H1 (cell line): ENCODE measurements at regions not wholly inside any gene's neighbourhood (a gene's known extent, or its start where the extent isn't known, plus 50 kb on each side); places are given as distances from the start of the nearest gene placed in this dataset.

Source experiments
- CTCF ChIA-PET: fragments of 300-600 bp; sonication (Branson Sonifier 250); formaldehyde crosslinking; loops from one replicate; lab custom pipeline; 2021; ENCODE audit not compliant: partially characterized antibody; lab: Charles Lee
- POLR2A ChIA-PET: fragments of 300-600 bp; sonication (Branson Sonifier 250); formaldehyde crosslinking; loops from one replicate; lab custom pipeline; 2021; ENCODE audit warnings: inconsistent platforms; ENCODE audit not compliant: partially characterized antibody; lab: Charles Lee
- DNase-seq, 2 experiments: peaks; one replicate each; pipeline versions ENCODE4 v3.0.0 to v3.0.0-alpha.2; 2010 to 2022; ENCODE audit warnings: low spot score in 2 of 2, low read depth in 1 of 2, mixed read lengths in 1 of 2
- FAIRE-seq: peaks from 2 replicates; lab custom pipeline; 2011; peaks lifted over from hg19 to GRCh38; lab: Jason Lieb, UNC
- H2AFZ ChIP-seq: 2 replicates; pipeline ENCODE4 v1.8.1; 2012; ENCODE audit warnings: low read length, inconsistent platforms
- H2AK5ac ChIP-seq: 2 replicates; pipeline ENCODE4 v1.6.1; 2013; ENCODE audit warnings: low read depth, low read length
- H2BK120ac ChIP-seq: replicated peaks from 2 replicates; pipeline ENCODE3; 2013; ENCODE audit warnings: low read depth, low read length, inconsistent platforms
- H2BK12ac ChIP-seq: 2 replicates; pipeline ENCODE4 v1.6.1; 2013; ENCODE audit warnings: low read depth, low read length
- H2BK15ac ChIP-seq: 2 replicates; pipeline ENCODE4 v1.6.1; 2013; ENCODE audit warnings: low read length
- H2BK20ac ChIP-seq: 2 replicates; pipeline ENCODE4 v1.6.1; 2013; ENCODE audit warnings: low read length
- H2BK5ac ChIP-seq: 2 replicates; pipeline ENCODE4 v1.6.1; 2013; ENCODE audit warnings: low read depth, low read length
- H3K14ac ChIP-seq: 2 replicates; pipeline ENCODE4 v1.6.1; 2013; ENCODE audit warnings: inconsistent platforms; ENCODE audit not compliant: insufficient read length
- H3K18ac ChIP-seq: 2 replicates; pipeline ENCODE4 v1.6.1; 2013; ENCODE audit warnings: low read length; ENCODE audit errors: extremely low read depth
- H3K23ac ChIP-seq: 2 replicates; pipeline ENCODE4 v1.6.1; 2013; ENCODE audit warnings: inconsistent platforms; ENCODE audit not compliant: insufficient read length
- H3K23me2 ChIP-seq: 2 replicates; pipeline ENCODE4 v1.6.1; 2013; ENCODE audit warnings: low read depth, low read length
- H3K27ac ChIP-seq: 2 replicates; pipeline ENCODE4 v1.6.1; 2011; ENCODE audit warnings: low read depth, low read length, inconsistent platforms
- H3K27me3 ChIP-seq, 4 experiments: replicated peaks in 1 of 4; 1 replicate in 1 of 4; 2 replicates in 3 of 4; pipeline versions ENCODE4 v1.6.1 to v1.8.1; 2011 to 2013; ENCODE audit warnings: low read length in 3 of 4, mild to moderate bottlenecking in 3 of 4, inconsistent platforms in 2 of 4, mixed read lengths in 2 of 4, moderate library complexity in 1 of 4; ENCODE audit not compliant: control insufficient read depth in 3 of 4, insufficient read depth in 3 of 4; ENCODE audit errors: extremely low read depth in 1 of 4
- H3K36me3 ChIP-seq, 4 experiments: 2 replicates each; pipeline versions ENCODE4 v1.6.1 to v1.8.1; 2011 to 2013; ENCODE audit warnings: mild to moderate bottlenecking in 4 of 4, low read length in 3 of 4, moderate library complexity in 2 of 4, control low read depth in 1 of 4, inconsistent platforms in 1 of 4; ENCODE audit not compliant: insufficient read depth in 4 of 4, control insufficient read depth in 2 of 4
- H3K4ac ChIP-seq: replicated peaks from 2 replicates; pipeline ENCODE3; 2013; ENCODE audit warnings: low read length, low read depth, mixed read lengths, inconsistent platforms; ENCODE audit not compliant: insufficient read length
- H3K4me1 ChIP-seq, 4 experiments: replicated peaks in 1 of 4; 1 replicate in 1 of 4; 2 replicates in 3 of 4; pipeline versions ENCODE4 v1.6.1 to v1.8.1; 2011 to 2013; ENCODE audit warnings: low read length in 3 of 4, inconsistent platforms in 2 of 4, mixed read lengths in 1 of 4; ENCODE audit not compliant: insufficient read depth in 4 of 4, control insufficient read depth in 3 of 4
- H3K4me2 ChIP-seq, 2 experiments: 2 replicates each; pipeline versions ENCODE4 v1.6.1 to v1.8.1; 2011 to 2013; ENCODE audit warnings: low read depth in 2 of 2, low read length in 2 of 2, control low read depth in 1 of 2, inconsistent platforms in 1 of 2, mild to moderate bottlenecking in 1 of 2; ENCODE audit not compliant: insufficient read depth in 1 of 2
- H3K4me3 ChIP-seq, 4 experiments: fragments of 200-600, 300-600 bp in 1 of 4; sonication (generic), shearing (Covaris generic), sonication (Bioruptor Twin) in 1 of 4; 2 replicates each; pipeline versions ENCODE4 v1.5.1 to v1.8.1; 2011 to 2016; ENCODE audit warnings: low read length in 4 of 4, low read depth in 3 of 4, control low read depth in 2 of 4, inconsistent platforms in 2 of 4, mild to moderate bottlenecking in 2 of 4, mixed read lengths in 1 of 4, moderate library complexity in 1 of 4; ENCODE audit not compliant: insufficient read depth in 2 of 4; ENCODE audit errors: extremely low read depth in 1 of 4
- H3K56ac ChIP-seq: replicated peaks from 2 replicates; pipeline ENCODE3; 2013; ENCODE audit warnings: low read depth, mild to moderate bottlenecking, mixed read lengths, low read length, inconsistent platforms; ENCODE audit not compliant: insufficient read length
- H3K79me1 ChIP-seq: 2 replicates; pipeline ENCODE4 v1.6.1; 2013; ENCODE audit warnings: low read depth, low read length, control low read depth
- H3K79me2 ChIP-seq, 2 experiments: 2 replicates each; pipeline versions ENCODE4 v1.6.1 to v1.8.1; 2012 to 2013; ENCODE audit warnings: low read length in 2 of 2, mild to moderate bottlenecking in 2 of 2, inconsistent platforms in 1 of 2; ENCODE audit not compliant: insufficient read depth in 2 of 2, control insufficient read depth in 1 of 2
- H3K9ac ChIP-seq, 4 experiments: replicated peaks in 1 of 4; 1 replicate in 1 of 4; 2 replicates in 3 of 4; pipeline versions ENCODE4 v1.6.1 to v1.8.1; 2011 to 2013; ENCODE audit warnings: low read depth in 3 of 4, low read length in 3 of 4, control low read depth in 2 of 4, mild to moderate bottlenecking in 2 of 4, moderate library complexity in 2 of 4, inconsistent platforms in 1 of 4; ENCODE audit errors: extremely low read depth in 1 of 4
- H3K9me3 ChIP-seq, 2 experiments: 2 replicates each; pipeline versions ENCODE4 v1.6.1 to v1.8.1; 2012 to 2013; ENCODE audit warnings: mild to moderate bottlenecking in 2 of 2, moderate library complexity in 2 of 2, control low read depth in 1 of 2, inconsistent platforms in 1 of 2, low read depth in 1 of 2, low read length in 1 of 2, mixed read lengths in 1 of 2; ENCODE audit not compliant: insufficient read depth in 2 of 2
- H4K20me1 ChIP-seq, 2 experiments: replicated peaks in 1 of 2; 2 replicates each; pipeline versions ENCODE3 to v1.8.1; 2011 to 2013; ENCODE audit warnings: inconsistent platforms in 2 of 2, low read length in 2 of 2, mild to moderate bottlenecking in 1 of 2; ENCODE audit not compliant: insufficient read depth in 2 of 2, control insufficient read depth in 1 of 2
- H4K5ac ChIP-seq: 2 replicates; pipeline ENCODE4 v1.6.1; 2013; ENCODE audit warnings: low read length, low read depth, mixed read lengths, inconsistent platforms; ENCODE audit not compliant: insufficient read length
- H4K8ac ChIP-seq: 2 replicates; pipeline ENCODE4 v1.8.0; 2013; ENCODE audit warnings: mild to moderate bottlenecking, moderate library complexity, low read length, inconsistent platforms; ENCODE audit not compliant: insufficient read depth; ENCODE audit errors: extremely low read depth
- H4K91ac ChIP-seq: replicated peaks from 2 replicates; pipeline ENCODE3; 2013; ENCODE audit warnings: low read length, mixed read lengths, inconsistent platforms; ENCODE audit not compliant: insufficient read length
- CEBPB ChIP-seq: IDR thresholded peaks from 2 replicates; pipeline ENCODE4 v1.6.1; 2012; ENCODE audit warnings: low read depth, low read length
- EGR1 ChIP-seq: IDR thresholded peaks from 2 replicates; pipeline ENCODE4 v1.6.1; 2011; ENCODE audit warnings: low read depth, low read length, borderline replicate concordance
- EZH2 ChIP-seq: fragments of 200-600 bp; sonication (generic); IDR thresholded peaks from 2 replicates; pipeline ENCODE4 v1.7.1; 2012; ENCODE audit warnings: low read depth, mild to moderate bottlenecking, moderate library complexity, low read length, inconsistent platforms; ENCODE audit not compliant: severe bottlenecking
- GTF2F1 ChIP-seq: IDR thresholded peaks from 2 replicates; pipeline ENCODE4 v1.6.1; 2012; ENCODE audit warnings: low read depth, low read length, improper control_type of control experiment, borderline replicate concordance
- HDAC2 ChIP-seq, 2 experiments: fragments of 300-600 bp in 1 of 2; sonication (generic) in 1 of 2; IDR thresholded peaks; 2 replicates each; pipeline ENCODE4 v1.6.1; 2011 to 2012; ENCODE audit warnings: low read depth in 2 of 2, low read length in 2 of 2, mild to moderate bottlenecking in 2 of 2, moderate library complexity in 2 of 2, borderline replicate concordance in 1 of 2, inconsistent platforms in 1 of 2
- JUN ChIP-seq: IDR thresholded peaks from 2 replicates; pipeline ENCODE4 v1.6.1; 2011; ENCODE audit warnings: low read depth, mild to moderate bottlenecking, improper control_type of control experiment, low read length
- KDM4A ChIP-seq: IDR thresholded peaks from one replicate; pipeline ENCODE4 v1.7.1; 2012; ENCODE audit warnings: low read depth, mild to moderate bottlenecking, moderate library complexity, low read length, inconsistent platforms; ENCODE audit not compliant: severe bottlenecking
- MAFK ChIP-seq: IDR thresholded peaks from 2 replicates; pipeline ENCODE4 v1.6.1; 2012; ENCODE audit warnings: low read depth, mild to moderate bottlenecking, improper control_type of control experiment, low read length
- NANOG ChIP-seq: IDR thresholded peaks from 2 replicates; pipeline ENCODE4 v1.6.1; 2011; ENCODE audit warnings: low read length, low read depth, mild to moderate bottlenecking, inconsistent platforms; ENCODE audit not compliant: insufficient read depth, poor library complexity, severe bottlenecking
- POLR2A ChIP-seq, 2 experiments: IDR thresholded peaks; 1 replicate in 1 of 2; 2 replicates in 1 of 2; pipeline ENCODE4 v1.6.1; 2011; ENCODE audit warnings: low read depth in 2 of 2, low read length in 2 of 2, mild to moderate bottlenecking in 2 of 2; ENCODE audit errors: control extremely low read depth in 1 of 2
- POLR2AphosphoS5 ChIP-seq: IDR thresholded peaks from 2 replicates; pipeline ENCODE4 v1.6.1; 2011; ENCODE audit warnings: low read depth, low read length
- RXRA ChIP-seq: IDR thresholded peaks from 2 replicates; pipeline ENCODE4 v1.6.1; 2011; ENCODE audit warnings: low read depth, mild to moderate bottlenecking, low read length, moderate library complexity; ENCODE audit not compliant: insufficient read depth
- TAF1 ChIP-seq: IDR thresholded peaks from 2 replicates; pipeline ENCODE4 v1.6.1; 2011; ENCODE audit warnings: mild to moderate bottlenecking, low read depth, low read length
- TAF7 ChIP-seq: optimal IDR thresholded peaks from 2 replicates; pipeline ENCODE3; 2011; ENCODE audit warnings: low read depth, mild to moderate bottlenecking, inconsistent platforms, low read length, moderate library complexity, borderline replicate concordance
- WGBS, 2 experiments: shearing (Covaris generic) in 1 of 2; methylation state at CpG; one replicate each; pipeline versions ENCODE4 v1.1.6 to v1.1.7; 2013 to 2015; ENCODE audit warnings: low lambda C conversion rate in 2 of 2, mixed read lengths in 2 of 2, inconsistent platforms in 1 of 2, low coverage in 1 of 2, missing lambda C conversion rate in 1 of 2; ENCODE audit not compliant: insufficient replicate concordance in 2 of 2, insufficient coverage in 1 of 2, insufficient read length in 1 of 2; ENCODE audit errors: extremely low coverage in 1 of 2, missing lambda C conversion rate in 1 of 2; 5-methylcytosine and 5-hydroxymethylcytosine counted together
- TF ChIP-seq, protein P1 (sequence below): IDR thresholded peaks from 2 replicates; pipeline ENCODE4 v1.6.1; 2012; ENCODE audit warnings: inconsistent platforms

DNA sequence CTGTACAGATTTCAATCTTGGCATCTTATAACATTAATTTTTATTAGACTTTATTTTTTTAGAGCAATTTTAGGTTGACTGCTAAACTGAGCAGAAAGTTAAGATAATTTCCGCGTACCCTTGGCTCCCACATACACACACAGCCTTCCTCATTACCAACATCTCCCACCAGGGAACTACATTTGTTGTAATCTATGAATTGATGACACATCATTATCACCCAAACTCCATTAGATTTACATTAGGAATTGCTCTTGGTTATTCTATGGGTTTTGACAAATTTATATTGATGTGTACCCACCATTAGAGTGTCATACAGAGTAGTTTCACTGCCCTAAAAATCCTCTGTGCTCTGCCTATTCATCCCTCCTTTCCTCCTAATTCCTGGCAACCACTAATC lies 56.4 kb upstream of the GRIK3 start:
- no peak overlapping the region for H2BK15ac ChIP-seq
- H3K4me1 ChIP-seq = no peaks in the 10 kb centered on the region; a peak in 1 of 7 replicates
- no peak overlapping the region for H3K27ac ChIP-seq
- WGBS, 2 experiments = 100% methylated on average over 2 of the region's 2 CpGs; no CpG with 5 or more reads in 1 of the 2 experiments
- no peaks in the 10 kb centered on the region for H3K79me1 ChIP-seq
- H2BK12ac ChIP-seq = no peak overlapping the region
- H2AFZ ChIP-seq = no peak overlapping the region
- H2BK5ac ChIP-seq = no peak overlapping the region
- H2BK20ac ChIP-seq = no peak overlapping the region
- H4K91ac ChIP-seq = no peak overlapping the region
- no peak overlapping the region for H3K4me2 ChIP-seq
- no peaks in the 10 kb centered on the region for H3K23me2 ChIP-seq
- no peak overlapping the region for H3K14ac ChIP-seq
- H3K23ac ChIP-seq = no peak overlapping the region
- no peak overlapping the region for H2BK120ac ChIP-seq
- no peaks in the 10 kb centered on the region for H4K20me1 ChIP-seq
- ChIA-PET POLR2A (no interaction called here), CTCF (interaction anchor here (0.5 to 2.4 kb wide), 7 partner anchors 11 to 385 kb away, joined by 3 to 6 read pairs (median 4); no protein-coding TSS in a partner anchor)
- H3K4me3 ChIP-seq = no peak overlapping the region
- no peak for FAIRE-seq
- H2AK5ac ChIP-seq = no peak overlapping the region
- H3K79me2 ChIP-seq = no peaks in the 10 kb centered on the region
- H3K18ac ChIP-seq = no peak overlapping the region
- no peak overlapping the region for H3K56ac ChIP-seq
- no peak overlapping the region for H4K8ac ChIP-seq
- no peaks in the 10 kb centered on the region for H3K9me3 ChIP-seq
- H3K9ac ChIP-seq = no peak overlapping the region
- no peak overlapping the region for H4K5ac ChIP-seq
- H3K36me3 ChIP-seq = no peaks in the 10 kb centered on the region
- no peak for DNase-seq
- H3K27me3 ChIP-seq = no peaks in the 10 kb centered on the region; a peak in 1 of 7 replicates
- H3K4ac ChIP-seq = no peak overlapping the region
- TF ChIP-seq HDAC2 (IDR thresholded peaks at IDR 0.05; ENCODE audit: borderline replicate concordance in 1 of 2, low read depth in 2 of 2, low read length in 2 of 2) (no peak), KDM4A (no peak), RXRA (no peak), POLR2A (IDR thresholded peaks at IDR 0.05; ENCODE audit: control extremely low read depth in 1 of 2, low read depth in 2 of 2, low read length in 2 of 2) (no peak), EGR1 (no peak), POLR2AphosphoS5 (no peak), TAF1 (no peak), NANOG (no peak), TAF7 (no peak), EZH2 (no peak), CEBPB (no peak), GTF2F1 (no peak), JUN (no peak), MAFK (no peak)
- TF ChIP-seq, protein P1, sequence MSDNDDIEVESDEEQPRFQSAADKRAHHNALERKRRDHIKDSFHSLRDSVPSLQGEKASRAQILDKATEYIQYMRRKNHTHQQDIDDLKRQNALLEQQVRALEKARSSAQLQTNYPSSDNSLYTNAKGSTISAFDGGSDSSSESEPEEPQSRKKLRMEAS = no peak
